Right atrium auricular region (tissue), 2 donors: ENCODE measurements at regions not wholly inside any gene's neighbourhood (a gene's known extent, or its start where the extent isn't known, plus 50 kb on each side); places are given as distances from the start of the nearest gene placed in this dataset.
A peak's percentile ranks its signal among the peaks of the same experiment; 100 is the strongest.

Source experiments
- DNase-seq: peaks from one replicate; pipeline ENCODE4 v3.0.0-alpha.2; 2019; ENCODE audit warnings: low spot score
- H3K27ac ChIP-seq, 2 donors: fragments of 200-600 bp; sonication (generic); 1 replicate in 1 of 2; 2 replicates in 1 of 2; pipeline ENCODE4 v1.5.1; 2016 to 2019
- H3K27me3 ChIP-seq, 2 donors: fragments of 200-600 bp; sonication (generic); one replicate each; pipeline versions ENCODE4 v1.5.1 to v1.6.0; 2017 to 2019
- H3K36me3 ChIP-seq: fragments of 200-600 bp; sonication (generic); one replicate; pipeline ENCODE4 v1.5.1; 2016
- H3K4me1 ChIP-seq, 2 donors: fragments of 200-600 bp; sonication (generic); one replicate each; pipeline versions ENCODE4 v1.5.1 to v1.6.0; 2017 to 2019
- H3K4me3 ChIP-seq, 2 donors: fragments of 200-600 bp; sonication (generic); 1 replicate in 1 of 2; 2 replicates in 1 of 2; pipeline ENCODE4 v1.5.1; 2017 to 2019; ENCODE audit warnings: mild to moderate bottlenecking in 1 of 2, moderate library complexity in 1 of 2
- H3K9me3 ChIP-seq, 2 donors: fragments of 200-600 bp; sonication (generic); one replicate each; pipeline ENCODE4 v1.5.1; 2019
- CTCF ChIP-seq, 2 donors: fragments of 200-600 bp; sonication (generic); IDR thresholded peaks; one replicate each; pipeline ENCODE4 v1.5.1; 2019; ENCODE audit warnings: antibody characterized with exemption in 2 of 2

GRCh38 chr6:25172819-25173218 lies 106.4 kb upstream of the CARMIL1 start:
- no peak overlapping the region for H3K27ac ChIP-seq
- no peaks in the 10 kb centered on the region for H3K36me3 ChIP-seq
- H3K9me3 ChIP-seq, result no peaks in the 10 kb centered on the region
- no peak for TF ChIP-seq CTCF (IDR thresholded peaks at IDR 0.05)
- peaks cover 0 to 5% of the 10 kb centered on the region in 2 donors for H3K4me1 ChIP-seq
- no peak overlapping the region for H3K4me3 ChIP-seq
- DNase-seq, result no peak
- no peaks in the 10 kb centered on the region for H3K27me3 ChIP-seq

- no peaks in the 10 kb centered on the region for H3K36me3 ChIP-seq
- H3K27ac ChIP-seq, result no peak overlapping the region
- H3K27me3 ChIP-seq, result no peaks in the 10 kb centered on the region
- no peak overlapping the region for H3K4me3 ChIP-seq
- TF ChIP-seq CTCF (IDR thresholded peaks at IDR 0.05), result no peak
- no peak for DNase-seq
- H3K4me1 ChIP-seq, result peaks cover 0 to 5% of the 10 kb centered on the region in 2 donors
- H3K9me3 ChIP-seq, result no peaks in the 10 kb centered on the region
Observed at GRCh38 chr6:25173246-25173645, 105.9 kb upstream of the CARMIL1 start.

- no peak overlapping the region for H3K4me3 ChIP-seq
- no peak for TF ChIP-seq CTCF (IDR thresholded peaks at IDR 0.05)
- no peak for DNase-seq
- no peaks in the 10 kb centered on the region for H3K27me3 ChIP-seq
- H3K27ac ChIP-seq, result no peak overlapping the region
- H3K4me1 ChIP-seq, result peaks cover 0 to 5% of the 10 kb centered on the region in 2 donors
- no peaks in the 10 kb centered on the region for H3K36me3 ChIP-seq
- no peaks in the 10 kb centered on the region for H3K9me3 ChIP-seq
Observed at GRCh38 chr6:25173951-25174474, 105.2 kb upstream of the CARMIL1 start.

- DNase-seq, result no peak
- no peak overlapping the region for H3K4me3 ChIP-seq
- no peaks in the 10 kb centered on the region for H3K9me3 ChIP-seq
- TF ChIP-seq CTCF (IDR thresholded peaks at IDR 0.05), result no peak
- H3K27ac ChIP-seq, result no peak overlapping the region
- H3K27me3 ChIP-seq, result no peaks in the 10 kb centered on the region
- no peaks in the 10 kb centered on the region for H3K36me3 ChIP-seq
- H3K4me1 ChIP-seq, result peaks cover 0 to 5% of the 10 kb centered on the region in 2 donors
Observed at GRCh38 chr6:25174678-25175077, 104.5 kb upstream of the CARMIL1 start.

GRCh38 chr6:25175196-25175595 lies 104.0 kb upstream of the CARMIL1 start:
- Histone ChIP-seq H3K27ac (no peak overlapping the region), H3K36me3 (no peaks in the 10 kb centered on the region), H3K4me3 (no peak overlapping the region), H3K4me1 (peaks cover 0 to 5% of the 10 kb centered on the region in 2 donors), H3K27me3 (no peaks in the 10 kb centered on the region), H3K9me3 (no peaks in the 10 kb centered on the region)
- no peak for TF ChIP-seq CTCF (IDR thresholded peaks at IDR 0.05)
- DNase-seq, result no peak

- Histone ChIP-seq H3K4me1 (peaks cover 0 to 5% of the 10 kb centered on the region in 2 donors), H3K4me3 (no peak overlapping the region), H3K9me3 (no peaks in the 10 kb centered on the region), H3K27ac (peak overlapping the region in 1 of 2 donors; percentile 30), H3K36me3 (no peaks in the 10 kb centered on the region), H3K27me3 (no peaks in the 10 kb centered on the region)
- no peak for DNase-seq
- TF ChIP-seq CTCF (IDR thresholded peaks at IDR 0.05), result no peak
Observed at GRCh38 chr6:25175681-25176080, 103.5 kb upstream of the CARMIL1 start.
